GM13976 (cell line): ENCODE measurements at regions not wholly inside any gene's neighbourhood (a gene's known extent, or its start where the extent isn't known, plus 50 kb on each side); places are given as distances from the start of the nearest gene placed in this dataset.
A peak's percentile ranks its signal among the peaks of the same experiment; 100 is the strongest.

Experiments
- DNase-seq: peaks from one replicate; pipeline ENCODE4 v3.0.0; 2012; ENCODE audit warnings: low spot score
- CTCF ChIP-seq: IDR thresholded peaks from 2 replicates; pipeline ENCODE4 v1.5.1; 2012; ENCODE audit warnings: borderline replicate concordance, mild to moderate bottlenecking; ENCODE audit not compliant: insufficient read depth; ENCODE audit errors: extremely low read depth, missing control alignments, control extremely low read depth
- in situ Hi-C: fragments of 300-500 bp; cut with MboI; formaldehyde crosslinking; loops from one replicate; pipeline ENCODE4 v1.12.0; 2022; ENCODE audit warnings: low sequenced_read_pairs, mixed read lengths, inconsistent platforms; ENCODE audit not compliant: unreplicated experiment

GRCh38 chr6:53984163-53984562, 127.1 kb upstream of the MLIP start:
- no peak for DNase-seq
- in situ Hi-C loops = loop anchor here (25.0 kb wide), 4 partner anchors 253 to 1078 kb away; no protein-coding TSS in a partner anchor
- TF ChIP-seq CTCF = no peak

DNA sequence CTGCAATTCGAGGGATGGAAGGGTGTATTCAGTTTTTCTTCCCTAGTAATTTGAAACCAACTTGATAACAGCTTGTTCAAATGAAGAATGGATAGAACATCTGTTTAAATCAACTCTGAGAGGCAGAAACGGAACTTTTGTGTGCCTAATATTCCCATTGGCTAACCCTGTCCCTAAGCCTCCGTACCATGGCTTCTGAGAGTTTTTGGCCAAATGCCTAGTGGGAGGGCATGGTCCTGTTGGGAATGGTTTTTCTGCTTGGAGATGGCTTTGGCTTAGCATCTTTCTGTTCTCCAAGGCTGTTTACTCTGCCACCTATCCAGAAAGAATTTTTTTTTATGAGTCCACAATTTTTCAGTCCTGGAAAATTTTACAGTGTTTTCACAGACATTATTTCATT, 126.7 kb upstream of the MLIP start:
- no peak for TF ChIP-seq CTCF
- DNase-seq = no peak
- in situ Hi-C loops = loop anchor here (25.0 kb wide), 4 partner anchors 253 to 1078 kb away; no protein-coding TSS in a partner anchor

DNA sequence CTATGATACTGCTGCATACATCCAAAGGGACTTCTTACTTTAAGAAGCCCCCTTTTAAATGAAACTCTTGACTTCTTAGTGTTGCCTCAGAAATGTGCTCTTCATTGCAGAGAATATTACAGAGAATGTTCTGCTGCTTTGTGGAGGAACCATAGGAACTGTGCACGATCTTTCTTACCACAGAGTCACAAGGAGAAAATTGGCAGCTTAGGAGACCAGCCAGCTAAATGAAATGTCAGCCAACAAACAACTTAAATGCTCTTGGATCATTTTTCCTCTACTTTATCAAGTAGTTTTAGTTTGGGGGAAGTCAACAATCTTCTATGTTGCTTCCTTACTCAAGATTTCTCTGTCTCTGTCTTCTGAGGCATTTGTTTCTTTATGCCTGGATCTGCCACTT, 125.9 kb upstream of the MLIP start:
- no peak for TF ChIP-seq CTCF
- in situ Hi-C loops = loop anchor here (25.0 kb wide), 4 partner anchors 252 to 1077 kb away; no protein-coding TSS in a partner anchor
- no peak for DNase-seq

DNA sequence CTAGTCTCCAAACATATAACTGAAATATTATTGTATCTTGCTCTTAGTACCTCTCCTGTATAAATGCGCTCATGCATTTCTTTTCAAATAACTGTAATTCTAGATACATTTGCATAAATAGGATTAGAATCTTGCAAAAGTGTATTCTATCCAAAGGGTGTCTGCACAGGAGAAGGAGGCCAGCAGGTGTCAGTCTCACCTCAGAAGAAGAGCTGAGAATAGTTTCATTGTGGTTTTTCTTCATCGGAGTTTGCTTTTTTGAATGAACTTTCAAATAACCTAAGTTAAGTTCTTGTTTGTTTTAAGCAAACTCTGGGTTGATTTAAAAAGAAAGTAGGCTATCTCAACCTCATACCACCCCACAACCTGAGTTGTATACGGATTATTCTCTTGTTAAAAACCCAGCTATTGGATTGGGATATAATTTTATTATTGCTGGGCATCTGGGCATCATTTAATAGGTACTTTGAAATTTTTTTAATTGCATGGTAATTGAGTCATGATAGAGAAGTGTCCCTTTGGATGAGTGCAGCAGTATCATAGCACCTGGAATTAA, 125.0 kb upstream of the MLIP start:
- in situ Hi-C loops = loop anchor here (25.0 kb wide), 4 partner anchors 251 to 1076 kb away; no protein-coding TSS in a partner anchor
- peak; percentile 18 for DNase-seq
- peak; percentile 57 for TF ChIP-seq CTCF

DNA sequence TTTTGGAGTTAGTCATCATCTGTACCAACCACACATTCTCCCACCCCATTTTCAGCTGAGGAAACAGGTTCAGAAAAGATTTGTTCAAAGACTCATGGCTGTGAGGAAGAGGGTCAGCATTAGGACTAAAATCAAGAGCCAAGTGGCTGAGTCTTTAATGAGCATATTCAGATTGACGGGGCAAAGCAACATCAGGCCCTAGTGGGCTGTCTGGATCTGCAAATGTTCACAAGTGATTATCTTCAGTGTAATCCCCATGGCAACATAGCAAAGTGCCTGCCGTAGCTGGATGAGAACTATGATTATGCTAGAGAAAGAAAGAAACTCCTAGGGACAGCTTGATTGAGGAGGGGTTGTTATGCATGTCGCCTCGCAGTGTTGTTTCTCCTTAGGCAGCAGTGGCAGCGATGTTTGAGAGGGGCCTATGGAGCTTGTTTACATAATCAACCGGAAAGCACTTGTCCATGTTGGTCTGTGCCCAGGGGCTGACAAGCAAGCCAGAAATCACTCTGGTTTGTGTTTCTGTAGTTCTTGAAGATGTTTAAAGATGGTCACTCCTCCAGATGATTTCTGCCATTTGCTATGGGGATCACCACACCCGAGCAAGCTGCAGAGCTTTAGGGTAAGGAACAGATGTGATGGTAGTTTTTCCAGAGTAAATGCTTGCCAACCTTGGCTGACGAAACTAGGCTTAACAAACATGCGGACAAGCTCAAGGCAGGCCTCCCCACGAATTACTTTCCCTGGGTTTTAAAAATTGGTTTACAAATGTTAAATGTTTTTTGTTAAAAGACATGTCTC, 124.3 kb upstream of the MLIP start:
- DNase-seq = no peak
- no peak for TF ChIP-seq CTCF
- in situ Hi-C loops = loop anchor here (25.0 kb wide), 4 partner anchors 250 to 1075 kb away; no protein-coding TSS in a partner anchor

- no peak for DNase-seq
- in situ Hi-C loops = loop anchor here (25.0 kb wide), 4 partner anchors 250 to 1075 kb away; no protein-coding TSS in a partner anchor
- TF ChIP-seq CTCF = no peak
These were observed 123.7 kb upstream of the MLIP start for GRCh38 chr6:53987522-53987888.
